Neutrophil (primary cell): ENCODE measurements at regions not wholly inside any gene's neighbourhood (a gene's known extent, or its start where the extent isn't known, plus 50 kb on each side); places are given as distances from the start of the nearest gene placed in this dataset.

ENCODE experiments used
- H3K27ac ChIP-seq: fragments of 200-600 bp; sonication (generic); 2 replicates; pipeline ENCODE4 v1.5.1; 2016; ENCODE audit warnings: mild to moderate bottlenecking, moderate library complexity
- H3K27me3 ChIP-seq: fragments of 200-600 bp; sonication (generic); 2 replicates; pipeline ENCODE4 v1.6.0; 2016; ENCODE audit warnings: mild to moderate bottlenecking
- H3K36me3 ChIP-seq: fragments of 200-600 bp; sonication (generic); 2 replicates; pipeline ENCODE4 v1.5.1; 2017
- H3K4me1 ChIP-seq, 2 experiments: fragments of 200-600 bp in 1 of 2; sonication (generic) in 1 of 2; 1 replicate in 1 of 2; 2 replicates in 1 of 2; pipeline versions ENCODE4 v1.5.1 to v1.6.1; 2013 to 2016; ENCODE audit warnings: low read depth in 1 of 2, low read length in 1 of 2, mild to moderate bottlenecking in 1 of 2, moderate library complexity in 1 of 2; ENCODE audit not compliant: control insufficient read depth in 1 of 2, insufficient read depth in 1 of 2
- H3K4me3 ChIP-seq, 2 experiments: fragments of 200-600 bp in 1 of 2; sonication (generic) in 1 of 2; 1 replicate in 1 of 2; 2 replicates in 1 of 2; pipeline ENCODE4 v1.5.1; 2013 to 2016; ENCODE audit warnings: low read depth in 1 of 2, low read length in 1 of 2, mild to moderate bottlenecking in 1 of 2, moderate library complexity in 1 of 2
- H3K9me3 ChIP-seq: fragments of 200-600 bp; sonication (generic); 2 replicates; pipeline ENCODE4 v1.5.1; 2016
- TF ChIP-seq, protein P1 (sequence below): fragments of 200-600 bp; sonication (generic); IDR thresholded peaks from 2 replicates; pipeline ENCODE4 v1.5.1; 2016; ENCODE audit warnings: antibody characterized with exemption

DNA sequence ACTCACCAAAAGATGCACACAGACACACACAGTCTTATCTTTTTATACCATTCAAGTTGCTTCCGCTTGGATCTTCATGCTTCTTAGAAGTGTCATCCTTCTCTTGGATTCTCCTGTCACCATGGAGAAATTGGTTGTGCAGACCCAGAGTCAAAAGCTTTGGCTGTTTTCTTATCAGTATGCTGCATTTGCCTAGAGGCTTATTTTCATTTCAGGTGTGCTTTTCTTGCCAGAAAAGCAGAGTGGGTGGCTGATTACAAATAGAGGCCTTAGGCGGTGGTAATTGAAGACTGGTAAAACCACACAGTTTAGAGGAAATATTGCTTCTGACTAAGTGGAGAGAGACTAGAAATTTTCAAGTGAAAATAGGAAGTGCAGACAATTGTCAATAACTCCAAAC is 70.2 kb upstream of the TLE4 start:
- TF ChIP-seq, protein P1, sequence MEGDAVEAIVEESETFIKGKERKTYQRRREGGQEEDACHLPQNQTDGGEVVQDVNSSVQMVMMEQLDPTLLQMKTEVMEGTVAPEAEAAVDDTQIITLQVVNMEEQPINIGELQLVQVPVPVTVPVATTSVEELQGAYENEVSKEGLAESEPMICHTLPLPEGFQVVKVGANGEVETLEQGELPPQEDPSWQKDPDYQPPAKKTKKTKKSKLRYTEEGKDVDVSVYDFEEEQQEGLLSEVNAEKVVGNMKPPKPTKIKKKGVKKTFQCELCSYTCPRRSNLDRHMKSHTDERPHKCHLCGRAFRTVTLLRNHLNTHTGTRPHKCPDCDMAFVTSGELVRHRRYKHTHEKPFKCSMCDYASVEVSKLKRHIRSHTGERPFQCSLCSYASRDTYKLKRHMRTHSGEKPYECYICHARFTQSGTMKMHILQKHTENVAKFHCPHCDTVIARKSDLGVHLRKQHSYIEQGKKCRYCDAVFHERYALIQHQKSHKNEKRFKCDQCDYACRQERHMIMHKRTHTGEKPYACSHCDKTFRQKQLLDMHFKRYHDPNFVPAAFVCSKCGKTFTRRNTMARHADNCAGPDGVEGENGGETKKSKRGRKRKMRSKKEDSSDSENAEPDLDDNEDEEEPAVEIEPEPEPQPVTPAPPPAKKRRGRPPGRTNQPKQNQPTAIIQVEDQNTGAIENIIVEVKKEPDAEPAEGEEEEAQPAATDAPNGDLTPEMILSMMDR: no peak
- peak overlapping the region; percentile 50 for H3K27ac ChIP-seq
- H3K27me3 ChIP-seq: no peaks in the 10 kb centered on the region
- no peak overlapping the region for H3K4me3 ChIP-seq
- no peaks in the 10 kb centered on the region for H3K9me3 ChIP-seq
- H3K4me1 ChIP-seq: peaks cover 19% of the 10 kb centered on the region in 2 experiments
- H3K36me3 ChIP-seq: no peaks in the 10 kb centered on the region

DNA sequence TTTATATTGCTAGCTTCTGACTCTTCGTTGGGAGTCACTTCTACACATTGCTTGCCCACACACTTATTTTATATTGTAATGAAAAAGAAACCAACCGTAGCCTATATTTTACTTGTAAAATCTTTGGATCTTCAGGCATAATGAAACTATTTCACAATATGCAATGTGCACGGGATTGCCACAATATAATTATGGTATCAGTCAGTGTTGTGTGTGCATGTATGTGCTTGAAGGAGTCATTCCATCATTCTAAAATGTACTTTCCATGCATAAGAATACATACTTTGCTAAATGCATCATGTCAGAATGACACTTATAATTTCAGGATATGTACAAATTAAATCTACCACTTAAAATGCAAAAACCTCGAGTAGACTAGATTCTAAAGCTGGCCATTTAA is 64.0 kb upstream of the TLE4 start:
- no peaks in the 10 kb centered on the region for H3K9me3 ChIP-seq
- TF ChIP-seq, protein P1: no peak
- H3K4me3 ChIP-seq: no peak overlapping the region

DNA sequence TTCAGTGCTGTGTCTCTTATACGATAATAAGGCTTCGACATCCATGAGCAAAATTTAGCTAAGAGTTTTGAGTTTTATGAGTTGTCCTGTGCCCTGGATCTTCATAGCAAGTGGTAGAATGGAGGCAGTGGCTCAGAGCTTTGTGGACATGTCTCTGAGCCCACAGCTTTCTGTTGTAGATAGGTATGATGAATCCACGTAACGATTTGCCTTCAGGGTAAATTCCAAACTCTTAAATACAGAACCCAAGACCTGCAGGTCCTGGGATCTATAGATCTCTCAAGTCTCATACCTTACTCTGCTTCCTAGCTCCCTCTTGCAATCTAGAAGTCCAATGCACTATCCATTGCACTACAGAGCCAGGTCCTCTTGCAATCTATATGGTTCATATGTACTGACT is 59.5 kb upstream of the TLE4 start:
- Histone ChIP-seq H3K36me3 (no peaks in the 10 kb centered on the region), H3K4me1 (no peaks in the 10 kb centered on the region), H3K27me3 (no peaks in the 10 kb centered on the region), H3K9me3 (no peaks in the 10 kb centered on the region), H3K27ac (no peak overlapping the region), H3K4me3 (no peak overlapping the region)
- TF ChIP-seq, protein P1: no peak

More for the DNA sequence above, 64.0 kb upstream of the TLE4 start:
- Histone ChIP-seq H3K27ac (no peak overlapping the region), H3K36me3 (no peaks in the 10 kb centered on the region), H3K4me1 (peaks cover under 1% of the 10 kb centered on the region in 2 experiments), H3K27me3 (no peaks in the 10 kb centered on the region)
